Esophagus squamous epithelium (tissue), 4 donors: ENCODE measurements at regions not wholly inside any gene's neighbourhood (a gene's known extent, or its start where the extent isn't known, plus 50 kb on each side); places are given as distances from the start of the nearest gene placed in this dataset.

ENCODE experiments used
- POLR2A ChIP-seq, 4 donors: fragments of 450-650 bp; IDR thresholded peaks; one replicate each; pipeline ENCODE4 v1.6.1; 2017; ENCODE audit warnings: antibody characterized with exemption in 4 of 4, mild to moderate bottlenecking in 4 of 4, moderate library complexity in 3 of 4
- TF ChIP-seq, protein P1 (sequence below), 6 experiments: fragments of 450-650 bp in 4 of 6; fragments of 200-600 bp in 2 of 6; sonication (generic) in 2 of 6; IDR thresholded peaks; one replicate each; pipeline ENCODE4 v1.5.1; 2016 to 2019; ENCODE audit warnings: antibody characterized with exemption in 6 of 6, mild to moderate bottlenecking in 4 of 6, moderate library complexity in 4 of 6

DNA sequence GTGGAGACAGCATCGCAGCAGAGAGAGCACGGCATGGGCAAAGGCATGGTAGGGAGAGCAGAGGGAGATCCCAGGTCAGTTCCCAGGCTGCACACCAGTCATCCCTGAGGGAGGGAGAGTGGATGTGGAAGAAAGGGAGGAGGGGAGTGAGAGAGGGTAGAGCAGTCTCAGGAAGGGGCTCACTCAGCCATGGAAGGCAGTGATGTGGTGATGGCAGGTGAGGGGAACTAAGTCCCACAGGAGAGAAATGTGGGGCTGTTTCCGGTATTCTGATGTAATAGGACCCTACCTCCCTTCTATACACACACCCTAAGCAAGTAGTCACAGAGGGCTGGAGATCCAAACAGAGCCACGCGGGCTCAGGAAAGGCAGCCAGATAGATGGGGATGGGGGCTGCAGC is 500.3 kb upstream of the CDH11 start:
- TF ChIP-seq POLR2A (IDR thresholded peaks at IDR 0.05), result no peak
- TF ChIP-seq, protein P1, sequence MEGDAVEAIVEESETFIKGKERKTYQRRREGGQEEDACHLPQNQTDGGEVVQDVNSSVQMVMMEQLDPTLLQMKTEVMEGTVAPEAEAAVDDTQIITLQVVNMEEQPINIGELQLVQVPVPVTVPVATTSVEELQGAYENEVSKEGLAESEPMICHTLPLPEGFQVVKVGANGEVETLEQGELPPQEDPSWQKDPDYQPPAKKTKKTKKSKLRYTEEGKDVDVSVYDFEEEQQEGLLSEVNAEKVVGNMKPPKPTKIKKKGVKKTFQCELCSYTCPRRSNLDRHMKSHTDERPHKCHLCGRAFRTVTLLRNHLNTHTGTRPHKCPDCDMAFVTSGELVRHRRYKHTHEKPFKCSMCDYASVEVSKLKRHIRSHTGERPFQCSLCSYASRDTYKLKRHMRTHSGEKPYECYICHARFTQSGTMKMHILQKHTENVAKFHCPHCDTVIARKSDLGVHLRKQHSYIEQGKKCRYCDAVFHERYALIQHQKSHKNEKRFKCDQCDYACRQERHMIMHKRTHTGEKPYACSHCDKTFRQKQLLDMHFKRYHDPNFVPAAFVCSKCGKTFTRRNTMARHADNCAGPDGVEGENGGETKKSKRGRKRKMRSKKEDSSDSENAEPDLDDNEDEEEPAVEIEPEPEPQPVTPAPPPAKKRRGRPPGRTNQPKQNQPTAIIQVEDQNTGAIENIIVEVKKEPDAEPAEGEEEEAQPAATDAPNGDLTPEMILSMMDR (IDR thresholded peaks at IDR 0.05), result no peak
